Smooth muscle cell (in vitro differentiated cells): ENCODE measurements at regions not wholly inside any gene's neighbourhood (a gene's known extent, or its start where the extent isn't known, plus 50 kb on each side); places are given as distances from the start of the nearest gene placed in this dataset.

Experiments used
- DNase-seq: peaks from one replicate; lab custom pipeline; 2025; ENCODE audit not compliant: unreplicated experiment; lab: John Stamatoyannopoulos, UW
- H2AFZ ChIP-seq: fragments of 200-600 bp; sonication (generic); 2 replicates; pipeline ENCODE4 v1.6.0; 2016; ENCODE audit warnings: antibody characterized with exemption, low read depth, mild to moderate bottlenecking
- H3F3A ChIP-seq: fragments of 200-600 bp; sonication (generic); 2 replicates; pipeline ENCODE4 v1.6.0; 2017; ENCODE audit warnings: antibody characterized with exemption, low read depth
- H3K27ac ChIP-seq: fragments of 200-600 bp; sonication (generic); 2 replicates; pipeline ENCODE4 v1.5.1; 2016; ENCODE audit warnings: low read depth, mild to moderate bottlenecking
- H3K27me3 ChIP-seq: fragments of 200-600 bp; sonication (generic); 2 replicates; pipeline ENCODE4 v1.6.1; 2016; ENCODE audit warnings: low read depth, mild to moderate bottlenecking
- H3K36me3 ChIP-seq: fragments of 200-600 bp; sonication (generic); 2 replicates; pipeline ENCODE4 v1.5.1; 2016; ENCODE audit warnings: low read depth
- H3K4me1 ChIP-seq: fragments of 200-600 bp; sonication (generic); 2 replicates; pipeline ENCODE4 v1.5.1; 2016; ENCODE audit warnings: low read depth
- H3K4me2 ChIP-seq: fragments of 200-600 bp; sonication (generic); 2 replicates; pipeline ENCODE4 v1.6.0; 2016; ENCODE audit warnings: mild to moderate bottlenecking
- H3K4me3 ChIP-seq: fragments of 200-600 bp; sonication (generic); 2 replicates; pipeline ENCODE4 v1.5.1; 2016; ENCODE audit warnings: mild to moderate bottlenecking
- H3K79me2 ChIP-seq: fragments of 200-600 bp; sonication (generic); 2 replicates; pipeline ENCODE4 v1.6.0; 2016; ENCODE audit warnings: low read depth, mild to moderate bottlenecking
- H3K9ac ChIP-seq: fragments of 200-600 bp; sonication (generic); 2 replicates; pipeline ENCODE4 v1.6.0; 2016; ENCODE audit warnings: low read depth
- H3K9me3 ChIP-seq: fragments of 200-600 bp; sonication (generic); replicated peaks from 2 replicates; pipeline ENCODE4 v1.5.1; 2016; ENCODE audit warnings: low read depth
- H4K20me1 ChIP-seq: fragments of 200-600 bp; sonication (generic); 2 replicates; pipeline ENCODE4 v1.6.0; 2016; ENCODE audit warnings: low read depth
- WGBS: methylation state at CpG from one replicate; pipeline ENCODE4 v1.1.7; 2016; ENCODE audit warnings: low lambda C conversion rate; 5-methylcytosine and 5-hydroxymethylcytosine counted together
- TF ChIP-seq, protein P1 (sequence below): fragments of 200-600 bp; sonication (generic); IDR thresholded peaks from 2 replicates; pipeline ENCODE4 v1.5.1; 2017; ENCODE audit warnings: borderline replicate concordance, mild to moderate bottlenecking, antibody characterized with exemption; ENCODE audit not compliant: insufficient read depth, poor library complexity, severe bottlenecking

DNA sequence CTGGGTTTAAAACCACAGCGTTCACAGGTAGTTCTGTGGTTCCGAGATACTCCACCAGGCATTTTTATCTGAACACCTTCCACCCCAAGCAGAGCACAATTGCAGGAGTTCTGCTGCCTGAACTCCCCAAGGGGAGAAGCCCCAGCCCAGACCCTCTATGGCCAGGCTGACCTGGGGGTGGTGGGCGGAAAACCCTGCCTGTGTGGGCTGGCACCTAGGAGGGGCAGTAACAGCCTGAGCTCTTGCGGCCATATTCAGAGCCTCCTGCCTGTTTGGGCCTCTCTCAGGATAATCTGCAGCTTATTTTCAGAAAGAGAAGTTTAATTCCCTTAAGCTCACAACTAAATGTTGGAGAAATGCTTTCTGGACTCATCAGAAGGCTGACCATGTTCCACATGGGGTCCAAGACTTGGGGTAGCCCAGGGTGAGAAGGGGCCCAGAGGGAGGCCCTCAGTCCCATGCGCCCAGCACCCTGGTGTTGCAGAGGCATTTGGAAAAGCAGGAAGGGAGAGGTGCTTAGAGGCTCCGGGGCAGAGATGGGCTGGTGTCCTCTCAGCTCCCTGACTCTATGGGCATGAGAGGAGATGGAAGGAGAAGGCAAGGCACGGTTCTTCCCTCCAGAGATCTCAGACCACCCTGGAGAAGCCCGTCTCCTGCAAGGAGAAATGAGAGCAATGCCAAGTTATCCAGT lies 195.6 kb upstream of the TPM1 start:
- Histone ChIP-seq H3K4me3 (no peak overlapping the region), H3K36me3 (no peaks in the 10 kb centered on the region), H3K9me3 (no peaks in the 10 kb centered on the region), H3K27ac (peak overlapping the region; percentile 9), H3K79me2 (no peaks in the 10 kb centered on the region), H3K4me1 (peaks cover 38% of the 10 kb centered on the region), H3K9ac (no peak overlapping the region), H2AFZ (no peak overlapping the region), H4K20me1 (no peaks in the 10 kb centered on the region), H3K27me3 (no peaks in the 10 kb centered on the region), H3F3A (peaks cover 4% of the 10 kb centered on the region), H3K4me2 (peak overlapping the region; percentile 16)
- TF ChIP-seq, protein P1, sequence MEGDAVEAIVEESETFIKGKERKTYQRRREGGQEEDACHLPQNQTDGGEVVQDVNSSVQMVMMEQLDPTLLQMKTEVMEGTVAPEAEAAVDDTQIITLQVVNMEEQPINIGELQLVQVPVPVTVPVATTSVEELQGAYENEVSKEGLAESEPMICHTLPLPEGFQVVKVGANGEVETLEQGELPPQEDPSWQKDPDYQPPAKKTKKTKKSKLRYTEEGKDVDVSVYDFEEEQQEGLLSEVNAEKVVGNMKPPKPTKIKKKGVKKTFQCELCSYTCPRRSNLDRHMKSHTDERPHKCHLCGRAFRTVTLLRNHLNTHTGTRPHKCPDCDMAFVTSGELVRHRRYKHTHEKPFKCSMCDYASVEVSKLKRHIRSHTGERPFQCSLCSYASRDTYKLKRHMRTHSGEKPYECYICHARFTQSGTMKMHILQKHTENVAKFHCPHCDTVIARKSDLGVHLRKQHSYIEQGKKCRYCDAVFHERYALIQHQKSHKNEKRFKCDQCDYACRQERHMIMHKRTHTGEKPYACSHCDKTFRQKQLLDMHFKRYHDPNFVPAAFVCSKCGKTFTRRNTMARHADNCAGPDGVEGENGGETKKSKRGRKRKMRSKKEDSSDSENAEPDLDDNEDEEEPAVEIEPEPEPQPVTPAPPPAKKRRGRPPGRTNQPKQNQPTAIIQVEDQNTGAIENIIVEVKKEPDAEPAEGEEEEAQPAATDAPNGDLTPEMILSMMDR: no peak
- no peak for DNase-seq
- 75% methylated on average over 8 of the region's 8 CpGs for WGBS

DNA sequence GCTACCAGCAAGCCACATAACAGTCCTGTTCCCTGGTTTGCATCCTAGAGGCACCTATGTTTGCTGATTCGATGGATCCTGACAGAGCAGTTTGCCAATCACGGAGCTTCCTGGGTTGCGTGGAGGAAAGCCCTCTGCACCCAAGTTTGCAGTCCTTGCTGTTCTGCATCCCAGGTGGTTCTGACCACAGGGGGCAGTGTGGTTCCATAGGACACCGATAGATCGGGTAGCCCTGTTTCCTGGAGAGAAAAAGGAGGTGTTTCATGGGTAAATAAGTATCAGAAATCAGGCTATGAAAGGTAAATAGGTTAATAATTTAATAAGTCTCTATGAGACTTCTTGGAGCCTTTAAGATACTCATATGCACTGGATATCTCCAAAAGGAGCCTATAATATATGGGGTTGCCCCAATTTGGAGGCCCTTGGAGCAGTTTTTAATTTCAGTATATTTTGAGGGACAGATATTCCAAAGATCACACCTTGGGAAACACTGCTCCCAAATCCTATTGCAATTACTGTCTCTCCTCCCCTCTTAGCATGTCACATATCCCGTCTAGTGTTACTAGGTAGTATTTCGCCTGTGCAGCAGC lies 194.6 kb upstream of the TPM1 start:
- TF ChIP-seq, protein P1: peak; percentile 59
- no peaks in the 10 kb centered on the region for H3K9me3 ChIP-seq
- no peaks in the 10 kb centered on the region for H3K36me3 ChIP-seq
- H3K27me3 ChIP-seq: no peaks in the 10 kb centered on the region
- H3K79me2 ChIP-seq: no peaks in the 10 kb centered on the region
- H3K4me2 ChIP-seq: peak overlapping the region; percentile 32
- no peak overlapping the region for H2AFZ ChIP-seq
- peaks cover 4% of the 10 kb centered on the region for H3F3A ChIP-seq
- H3K9ac ChIP-seq: no peak overlapping the region
- peak overlapping the region; percentile 92 for H3K27ac ChIP-seq
- H3K4me1 ChIP-seq: peaks cover 38% of the 10 kb centered on the region
- H3K4me3 ChIP-seq: no peak overlapping the region
- no peaks in the 10 kb centered on the region for H4K20me1 ChIP-seq
- no peak for DNase-seq
- WGBS: 86% methylated on average over 7 of the region's 7 CpGs

DNA sequence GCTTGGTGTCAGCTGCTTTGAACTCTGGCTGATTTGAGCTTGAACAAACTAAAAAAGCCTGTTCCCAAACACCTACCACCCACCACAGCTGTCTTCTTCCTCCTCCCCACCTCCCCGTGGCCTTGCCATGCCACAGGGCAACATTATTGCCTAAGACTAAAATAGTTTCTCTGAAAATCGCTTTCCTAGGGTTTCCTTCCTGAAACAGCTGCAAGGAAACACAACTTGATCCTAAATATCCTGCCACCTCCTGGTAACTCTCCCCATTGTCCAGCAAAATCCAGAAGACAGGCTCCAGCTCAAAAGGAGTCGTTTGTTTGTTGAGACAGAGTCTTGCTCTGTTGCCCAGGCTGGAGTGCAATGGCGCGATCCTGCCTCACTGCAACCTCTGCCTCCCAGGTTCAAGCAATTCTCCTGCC lies 193.9 kb upstream of the TPM1 start:
- H3K79me2 ChIP-seq: no peaks in the 10 kb centered on the region
- no peaks in the 10 kb centered on the region for H3K9me3 ChIP-seq
- no peaks in the 10 kb centered on the region for H3K27me3 ChIP-seq
- no peaks in the 10 kb centered on the region for H4K20me1 ChIP-seq
- H3K4me2 ChIP-seq: peak overlapping the region; percentile 32
- no peak for DNase-seq
- 59% methylated on average over 5 of the region's 5 CpGs for WGBS
- H2AFZ ChIP-seq: no peak overlapping the region
- TF ChIP-seq, protein P1: peak; percentile 6
- no peak overlapping the region for H3K9ac ChIP-seq
- no peak overlapping the region for H3K4me3 ChIP-seq
- peak overlapping the region; percentile 92 for H3K27ac ChIP-seq
- no peaks in the 10 kb centered on the region for H3K36me3 ChIP-seq
- H3F3A ChIP-seq: peaks cover 4% of the 10 kb centered on the region
- peaks cover 38% of the 10 kb centered on the region for H3K4me1 ChIP-seq
